ENCODE measurements at regions not wholly inside any gene's neighbourhood (a gene's known extent, or its start where the extent isn't known, plus 50 kb on each side); places are given as distances from the start of the nearest gene placed in this dataset.

DNA sequence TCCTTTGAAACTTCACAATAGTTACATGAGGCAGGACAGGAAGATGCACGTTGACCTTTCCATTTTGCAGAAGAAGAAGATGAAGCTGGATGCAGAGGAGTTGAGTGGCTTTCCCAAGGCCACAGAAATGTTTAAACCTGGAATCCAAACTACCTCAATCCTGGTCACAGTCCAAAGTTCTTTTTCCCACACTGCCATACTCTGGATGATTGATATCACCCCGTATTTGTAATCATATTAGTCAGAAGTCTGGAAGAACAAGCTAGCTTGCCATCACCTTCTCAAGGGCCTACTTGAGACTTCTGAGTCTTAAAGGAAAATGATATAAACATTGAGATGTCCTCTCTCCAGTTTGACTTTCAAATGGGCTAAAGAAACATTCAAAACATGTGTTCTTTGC, 190.1 kb downstream of the LNPK start:
- CTCF ChIA-PET = no interaction called here
- H3K27me3 Mint-ChIP-seq (ENCODE audit: unreplicated experiment) = no peaks in the 10 kb centered on the region
- no TSS peak for BruUV-seq (replicated peaks)

DNA sequence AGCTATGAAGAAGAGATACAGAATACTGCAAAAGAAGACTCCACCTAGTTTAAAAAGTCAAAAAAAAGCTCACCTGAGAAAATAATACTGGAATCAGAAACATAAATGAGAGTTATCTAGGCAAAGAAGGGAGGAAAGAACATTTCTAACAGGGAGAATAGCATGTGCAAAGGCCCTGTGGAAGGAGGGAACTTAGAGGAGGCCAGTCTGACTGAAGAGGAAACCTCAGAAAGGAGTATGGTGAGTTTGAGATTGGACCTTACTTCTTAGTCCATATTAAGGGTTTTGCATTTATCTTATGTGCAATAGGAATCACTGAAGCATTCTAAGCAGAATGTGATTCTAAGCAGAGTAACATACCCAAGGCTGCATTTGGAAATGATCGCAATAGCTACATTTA, 193.2 kb downstream of the LNPK start:
- H3K27me3 Mint-ChIP-seq (ENCODE audit: unreplicated experiment) = no peaks in the 10 kb centered on the region
- H3K9me3 Mint-ChIP-seq (ENCODE audit: low read depth, unreplicated experiment) = no peaks in the 10 kb centered on the region
- H3K4me1 Mint-ChIP-seq (ENCODE audit: low read depth, unreplicated experiment) = peaks cover 8% of the 10 kb centered on the region
- no peak overlapping the region for H3K27ac Mint-ChIP-seq (ENCODE audit: unreplicated experiment)
- H3K36me3 Mint-ChIP-seq (ENCODE audit: insufficient read depth, unreplicated experiment) = no peaks in the 10 kb centered on the region
- TF ChIP-seq CTCF (IDR thresholded peaks at IDR 0.05; ENCODE audit: unreplicated experiment) = no peak
- CTCF ChIA-PET = no interaction called here
- no TSS peak for BruUV-seq (replicated peaks)
- intact Hi-C loops (cut with micrococcal nuclease; ENCODE audit: unreplicated experiment) = no loop called here
- no peak overlapping the region for H3K4me3 Mint-ChIP-seq (ENCODE audit: low read depth, unreplicated experiment)
- no peak for DNase-seq

More for the DNA sequence above, 190.1 kb downstream of the LNPK start:
- DNase-seq = no peak
- TF ChIP-seq CTCF (IDR thresholded peaks at IDR 0.05; ENCODE audit: unreplicated experiment) = no peak
- Mint-ChIP-seq H3K4me3 (ENCODE audit: low read depth, unreplicated experiment) (no peak overlapping the region), H3K27ac (ENCODE audit: unreplicated experiment) (no peak overlapping the region), H3K36me3 (ENCODE audit: insufficient read depth, unreplicated experiment) (no peaks in the 10 kb centered on the region), H3K9me3 (ENCODE audit: low read depth, unreplicated experiment) (peaks cover 2% of the 10 kb centered on the region), H3K4me1 (ENCODE audit: low read depth, unreplicated experiment) (no peaks in the 10 kb centered on the region)
- intact Hi-C loops (cut with micrococcal nuclease; ENCODE audit: unreplicated experiment) = no loop called here

- no peak for TF ChIP-seq CTCF (IDR thresholded peaks at IDR 0.05; ENCODE audit: unreplicated experiment)
- H3K27me3 Mint-ChIP-seq (ENCODE audit: unreplicated experiment) = no peaks in the 10 kb centered on the region
- BruUV-seq (replicated peaks) = no TSS peak
- H3K4me3 Mint-ChIP-seq (ENCODE audit: low read depth, unreplicated experiment) = no peak overlapping the region
- CTCF ChIA-PET = no interaction called here
- H3K9me3 Mint-ChIP-seq (ENCODE audit: low read depth, unreplicated experiment) = no peaks in the 10 kb centered on the region
- no peak for DNase-seq
- H3K36me3 Mint-ChIP-seq (ENCODE audit: insufficient read depth, unreplicated experiment) = no peaks in the 10 kb centered on the region
- no peak overlapping the region for H3K27ac Mint-ChIP-seq (ENCODE audit: unreplicated experiment)
- intact Hi-C loops (cut with micrococcal nuclease; ENCODE audit: unreplicated experiment) = no loop called here
- H3K4me1 Mint-ChIP-seq (ENCODE audit: low read depth, unreplicated experiment) = peaks cover 8% of the 10 kb centered on the region
These were observed 194.0 kb downstream of the LNPK start for GRCh38 chr2:175808078-175808477.

DNA sequence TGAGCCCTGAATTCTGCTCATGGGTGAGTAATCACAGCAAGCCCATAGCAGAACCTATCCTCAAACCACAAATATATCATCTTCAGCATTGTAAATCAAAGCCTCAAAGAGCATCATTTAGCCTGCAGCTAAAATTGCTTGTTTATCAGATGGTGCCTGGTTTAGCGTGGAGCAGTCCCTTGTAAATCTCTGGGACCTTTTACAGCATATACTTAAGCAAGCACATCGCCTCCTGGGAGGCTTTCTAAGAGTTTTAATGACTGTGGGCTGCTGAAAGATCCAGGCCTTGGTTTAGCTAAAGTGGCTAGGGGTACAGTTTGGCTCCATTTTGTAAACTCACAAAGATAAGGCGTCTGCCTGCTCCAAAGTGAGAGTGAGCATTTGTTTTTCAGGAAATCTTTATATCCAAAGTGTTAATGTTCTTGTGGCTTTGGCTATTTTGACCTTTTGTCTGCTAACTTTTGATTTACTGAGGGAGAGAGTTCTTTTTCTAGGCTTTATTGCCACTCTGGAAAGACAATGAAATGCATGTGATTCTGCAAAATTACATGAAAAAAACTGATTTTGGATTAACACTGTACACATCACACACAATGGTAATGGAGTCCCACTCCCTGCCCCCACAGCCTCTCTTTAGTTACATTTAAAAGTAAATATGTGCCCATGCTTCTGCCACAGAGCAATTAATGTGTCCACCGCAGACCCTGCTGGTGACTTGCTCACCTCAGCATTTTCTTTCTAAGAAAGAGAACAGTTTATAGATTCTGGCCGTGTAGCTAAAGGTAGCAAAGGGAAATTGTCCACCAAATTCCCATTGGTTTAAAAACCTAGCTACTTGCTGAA, 194.8 kb downstream of the LNPK start:
- CTCF ChIA-PET = no interaction called here
- no peak for DNase-seq
- Mint-ChIP-seq H3K4me1 (ENCODE audit: low read depth, unreplicated experiment) (peaks cover 8% of the 10 kb centered on the region), H3K36me3 (ENCODE audit: insufficient read depth, unreplicated experiment) (no peaks in the 10 kb centered on the region), H3K4me3 (ENCODE audit: low read depth, unreplicated experiment) (no peak overlapping the region), H3K27ac (ENCODE audit: unreplicated experiment) (no peak overlapping the region), H3K9me3 (ENCODE audit: low read depth, unreplicated experiment) (no peaks in the 10 kb centered on the region), H3K27me3 (ENCODE audit: unreplicated experiment) (peaks cover 5% of the 10 kb centered on the region)
- intact Hi-C loops (cut with micrococcal nuclease; ENCODE audit: unreplicated experiment) = no loop called here
- no peak for TF ChIP-seq CTCF (IDR thresholded peaks at IDR 0.05; ENCODE audit: unreplicated experiment)
- BruUV-seq (replicated peaks) = no TSS peak
